ENCODE measurements at regions not wholly inside any gene's neighbourhood (a gene's known extent, or its start where the extent isn't known, plus 50 kb on each side); places are given as distances from the start of the nearest gene placed in this dataset.
"Not testable (repeated sequence)": the region's sequence is repeated elsewhere in the genome, so short reads cannot be mapped to it uniquely, and the experiment has no call there.

- no peak for DNase-seq
Observed at GRCh38 chr5:15191012-15191411, 309.0 kb upstream of the FBXL7 start.

- no peak for DNase-seq
Observed at GRCh38 chr5:15183520-15183919, 311.9 kb upstream of the ANKH start.

GRCh38 chr5:15170173-15170572 is 298.6 kb upstream of the ANKH start:
- DNase-seq: no peak

DNA sequence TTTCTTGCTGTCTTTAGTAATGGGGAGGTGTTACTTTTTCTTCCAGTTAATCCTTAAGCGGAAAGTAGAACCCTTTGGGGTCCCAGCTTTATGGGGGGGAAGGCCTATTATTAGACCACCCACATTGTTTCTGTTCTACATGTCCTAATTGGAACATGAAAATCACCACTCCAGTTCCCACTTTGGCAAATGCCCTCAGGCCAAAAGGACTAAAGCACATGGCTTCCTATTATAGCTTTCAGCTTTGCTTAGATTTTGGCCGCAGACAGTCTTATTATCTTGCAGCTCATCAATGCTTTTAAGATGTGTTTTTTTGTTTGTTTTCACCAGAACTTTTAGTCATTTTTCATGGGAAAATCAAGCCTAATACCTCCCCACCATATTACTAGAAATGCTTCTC is 296.8 kb upstream of the ANKH start:
- DNase-seq: no peak

DNA sequence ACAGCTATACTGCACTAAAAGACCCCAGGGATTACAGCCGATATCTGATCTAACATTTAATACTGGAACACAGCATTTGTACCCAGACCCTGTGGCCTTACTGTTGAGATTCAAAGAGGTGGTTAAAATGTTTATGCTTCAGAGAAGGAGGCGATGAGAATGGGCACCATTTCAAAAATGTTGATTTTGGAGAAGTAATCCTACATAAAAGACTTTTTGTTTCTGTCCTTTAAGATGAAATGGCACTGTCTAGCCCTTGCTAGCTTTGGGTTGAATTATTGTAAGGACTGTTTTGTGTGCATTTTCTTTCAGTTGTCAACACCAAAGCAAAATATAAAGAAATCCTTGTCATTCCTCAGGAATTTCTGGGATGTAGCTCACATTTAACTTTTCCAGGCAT is 288.5 kb upstream of the ANKH start:
- DNase-seq: no peak

- DNase-seq: no peak
Observed at GRCh38 chr5:15159606-15160005, 288.0 kb upstream of the ANKH start.

DNA sequence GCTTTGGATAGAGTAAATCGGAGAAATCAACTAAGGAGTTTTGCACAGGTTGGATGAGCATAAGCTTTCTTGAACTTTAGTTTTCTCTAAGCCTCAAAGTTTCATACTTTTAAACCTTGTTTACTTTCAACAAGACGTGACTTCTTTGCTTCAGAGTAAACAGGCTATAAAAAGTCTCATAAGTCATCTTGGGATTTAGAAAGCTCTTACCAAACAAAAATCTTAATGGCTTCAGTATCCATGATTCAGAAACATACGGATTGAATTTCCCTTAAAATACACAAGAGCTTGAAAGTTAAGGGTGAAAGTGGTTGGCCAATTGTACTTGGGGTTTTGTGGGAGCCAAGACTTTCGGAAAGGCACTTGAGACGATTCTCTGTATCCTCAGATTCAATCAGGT is 270.9 kb upstream of the ANKH start:
- no peak for DNase-seq

DNA sequence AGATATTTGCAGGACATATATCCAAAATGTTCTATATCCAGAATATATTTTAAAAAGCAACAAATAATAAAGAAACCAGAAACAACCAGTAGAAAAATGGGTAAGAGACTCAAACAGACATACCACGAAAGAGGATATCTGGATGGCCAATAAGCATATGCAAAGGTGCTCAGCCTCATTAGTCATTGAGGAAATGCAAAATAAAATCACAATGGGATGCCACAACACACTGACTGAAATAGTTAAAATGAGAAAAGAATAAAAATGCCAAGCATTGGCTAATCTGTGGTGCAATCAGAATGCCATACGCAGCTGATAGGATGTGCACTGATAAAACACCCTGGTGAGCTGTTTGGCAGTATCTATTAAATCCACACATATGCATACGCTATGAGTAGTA is 265.8 kb upstream of the ANKH start:
- DNase-seq: no peak

DNA sequence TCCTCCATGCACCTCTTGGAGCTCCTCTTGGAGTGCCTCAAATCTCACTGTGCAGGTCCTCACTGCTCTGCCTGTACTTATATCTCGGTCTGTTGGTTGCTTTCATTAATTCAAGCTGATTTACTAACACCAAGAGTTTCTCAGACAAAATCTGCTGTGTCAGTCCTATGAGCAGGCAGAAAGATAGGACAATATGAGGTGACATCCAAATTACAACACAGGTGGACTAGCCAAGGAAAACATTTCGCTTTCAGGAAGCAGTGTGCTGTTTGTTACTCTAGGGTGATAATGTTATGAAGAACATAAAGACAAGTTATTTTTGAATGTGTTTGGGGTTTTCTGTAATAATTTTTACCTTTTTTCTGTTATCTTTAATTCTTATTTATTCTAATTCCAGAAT is 264.1 kb upstream of the ANKH start:
- no peak for DNase-seq

DNA sequence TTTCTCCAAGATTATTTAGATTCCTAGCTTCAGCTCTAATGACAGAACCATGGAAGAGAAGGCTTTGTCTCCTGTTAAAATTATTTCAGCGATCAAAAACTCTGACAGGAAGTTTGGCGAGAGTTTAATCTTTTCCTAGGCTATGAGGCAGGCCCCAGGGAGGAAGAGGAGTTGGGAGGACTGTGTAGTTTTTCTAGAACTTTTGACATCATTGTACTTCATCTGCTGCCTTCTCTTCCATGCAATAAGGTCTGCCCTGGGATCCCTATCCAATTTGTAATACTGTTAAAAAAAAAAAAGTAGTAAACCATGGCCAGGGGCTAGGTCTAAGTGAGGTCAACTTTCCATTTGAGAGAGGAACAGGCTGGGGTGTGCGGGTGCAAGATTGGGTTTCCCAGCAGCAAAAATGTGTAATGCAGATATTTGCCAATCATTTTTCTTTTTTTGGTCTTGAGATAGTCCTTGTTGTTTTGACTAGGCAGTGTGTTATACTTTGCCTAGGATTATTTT is 261.9 kb upstream of the ANKH start:
- DNase-seq: no peak

DNA sequence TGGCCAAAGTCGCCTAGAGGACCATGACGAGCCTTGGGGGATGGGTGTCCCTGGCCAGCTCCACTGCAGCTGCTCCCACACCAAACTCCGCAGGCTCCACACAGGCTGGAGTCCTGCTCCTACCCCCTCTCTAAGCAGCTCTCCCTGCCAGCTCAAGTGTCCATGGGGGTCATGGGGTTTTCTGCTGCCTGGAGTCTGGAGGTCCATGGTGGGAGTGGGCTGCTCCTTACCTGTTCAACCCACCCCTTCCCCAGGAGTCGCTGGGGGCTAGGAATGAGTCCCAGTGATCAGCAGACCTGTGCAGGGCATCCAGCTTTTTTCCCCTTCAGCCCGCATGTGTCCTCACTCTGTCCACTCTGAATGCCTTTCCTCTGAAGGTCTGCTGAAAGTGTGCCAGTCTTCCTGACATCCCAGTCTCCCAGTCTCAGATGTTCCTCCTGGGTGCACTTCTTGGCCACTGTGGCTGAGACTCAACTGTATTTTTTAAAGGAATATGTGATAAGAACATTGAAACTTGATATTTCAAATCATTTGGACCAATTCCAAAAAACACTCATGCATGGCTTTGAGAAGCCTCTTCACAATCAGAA is 261.3 kb upstream of the ANKH start:
- DNase-seq: no peak

GRCh38 chr5:15131909-15132308 is 260.3 kb upstream of the ANKH start:
- no peak for DNase-seq

DNA sequence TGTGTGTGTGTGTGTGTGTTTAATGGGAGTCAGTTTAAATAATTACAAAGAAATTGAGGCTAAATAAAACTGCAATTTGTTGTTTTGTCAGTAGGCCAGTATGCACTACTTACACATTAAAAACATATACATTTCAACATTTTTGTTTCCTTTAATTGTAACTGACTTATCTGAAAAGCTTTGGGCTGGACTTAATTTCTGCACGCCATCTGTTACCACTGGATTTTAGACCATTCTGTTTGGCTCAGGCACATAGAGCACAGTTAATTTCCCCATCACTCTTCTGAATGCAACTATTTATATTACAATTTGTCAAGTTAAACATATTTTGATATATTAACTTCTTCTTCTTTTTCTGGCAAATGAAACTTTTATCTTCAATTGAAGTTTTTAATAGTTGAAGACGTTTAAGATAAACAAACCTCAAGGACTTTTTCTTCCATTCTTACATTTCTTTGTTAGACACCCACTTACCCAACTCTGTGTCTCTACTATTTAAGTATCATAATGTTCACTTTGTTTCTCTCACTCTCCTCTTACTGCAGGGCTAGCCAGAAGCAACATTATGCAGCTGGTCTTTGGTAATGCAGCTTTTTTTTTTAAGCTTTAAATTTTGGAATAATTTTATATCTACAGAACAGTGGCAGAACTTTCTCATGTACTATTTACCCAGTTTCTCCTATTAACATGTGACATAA is 253.4 kb upstream of the ANKH start:
- DNase-seq: no peak

DNA sequence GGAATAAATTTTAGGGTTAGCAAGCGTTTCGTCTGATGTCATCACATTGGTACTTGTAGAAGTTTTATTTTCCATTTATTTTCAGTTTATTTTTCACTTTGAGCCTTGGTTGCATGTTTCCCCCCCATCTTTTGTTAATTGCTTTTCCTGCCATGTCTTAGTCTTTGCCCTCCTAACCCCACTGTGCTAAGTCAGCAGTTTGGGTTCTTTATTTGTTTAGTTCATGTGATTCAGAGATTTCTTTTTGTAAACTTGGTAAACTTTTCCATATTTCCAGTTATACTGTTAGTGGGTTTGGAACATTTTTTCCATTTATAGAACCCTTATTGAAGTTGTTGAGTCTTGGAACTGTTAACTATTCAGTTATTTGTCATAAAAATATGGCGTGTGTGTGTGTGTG is 252.9 kb upstream of the ANKH start:
- DNase-seq: no peak

GRCh38 chr5:15117688-15118087 is 246.1 kb upstream of the ANKH start:
- no peak for DNase-seq

- DNase-seq: no peak
Observed at GRCh38 chr5:15116996-15117395, 245.4 kb upstream of the ANKH start.

- DNase-seq: no peak
Observed at GRCh38 chr5:15106530-15107283, 235.1 kb upstream of the ANKH start.

GRCh38 chr5:15105799-15106393 is 234.3 kb upstream of the ANKH start:
- DNase-seq: peak; percentile 67

DNA sequence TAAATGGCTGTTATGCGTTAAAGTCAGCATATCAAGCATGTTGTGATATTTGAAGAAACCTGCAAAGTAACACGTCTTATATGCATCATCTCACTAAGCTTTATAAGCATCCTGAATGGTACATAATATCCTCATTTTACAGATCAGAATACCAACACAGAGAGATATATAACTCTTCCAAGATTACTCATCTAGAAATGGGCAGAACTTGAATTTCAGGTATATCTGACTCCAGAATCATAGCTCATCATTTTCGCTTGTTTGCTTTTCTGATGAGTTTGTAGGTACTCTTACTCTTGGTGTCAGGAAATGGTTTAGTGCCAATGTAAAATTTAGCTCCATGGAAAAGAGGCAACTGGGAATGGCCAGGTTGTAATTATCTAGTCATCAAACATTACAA is 232.3 kb upstream of the ANKH start:
- no peak for DNase-seq

DNA sequence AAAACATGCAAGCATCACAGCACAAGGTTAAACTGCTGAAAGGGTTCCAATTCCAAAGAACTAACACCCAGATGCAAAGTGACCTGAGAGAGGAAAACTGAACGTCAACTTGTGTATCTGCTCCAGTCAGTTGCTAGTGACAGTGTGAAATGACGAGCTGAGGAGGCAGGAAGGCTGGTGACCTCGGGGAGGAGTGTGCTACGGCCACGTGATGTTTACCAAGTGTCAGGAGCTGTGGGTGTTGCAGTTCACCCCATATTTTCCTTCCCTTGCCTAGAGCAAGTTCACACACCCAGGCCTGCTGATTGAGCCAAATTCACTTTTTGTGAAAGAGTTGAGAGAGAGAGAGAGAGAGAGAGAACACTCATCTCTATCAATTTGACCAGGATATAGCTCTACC is 231.6 kb upstream of the ANKH start:
- no peak for DNase-seq

GRCh38 chr5:15097552-15097951 is 226.0 kb upstream of the ANKH start:
- DNase-seq: no peak

DNA sequence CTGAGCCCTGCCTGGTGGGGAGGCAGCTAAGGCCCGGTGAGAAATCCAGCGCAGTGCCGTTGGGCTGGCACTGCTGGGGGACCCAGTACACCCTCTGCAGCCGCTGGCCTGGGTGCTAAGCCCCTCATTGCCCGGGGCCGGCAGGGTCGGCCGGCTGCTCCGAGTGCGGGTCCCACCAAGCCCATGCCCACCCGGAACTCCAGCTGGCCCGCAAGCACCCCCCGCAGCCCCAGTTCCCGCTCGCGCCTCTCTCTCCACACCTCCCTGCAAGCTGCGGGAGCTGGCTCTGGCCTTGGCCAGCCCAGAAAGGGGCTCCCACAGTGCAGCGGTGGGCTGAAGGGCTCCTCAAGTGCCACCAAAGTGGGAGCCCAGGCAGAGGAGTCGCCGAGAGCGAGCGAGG is 225.1 kb upstream of the ANKH start:
- not testable (repeated sequence) for DNase-seq

- DNase-seq: no peak
Observed at GRCh38 chr5:15092801-15093200, 221.2 kb upstream of the ANKH start.

- DNase-seq: no peak
Observed at GRCh38 chr5:15085671-15086070, 214.1 kb upstream of the ANKH start.
